H9 (cell line): ENCODE measurements at regions not wholly inside any gene's neighbourhood (a gene's known extent, or its start where the extent isn't known, plus 50 kb on each side); places are given as distances from the start of the nearest gene placed in this dataset.

Source experiments
- DNase-seq: peaks from one replicate; pipeline ENCODE4 v3.0.0-alpha.2; 2017
- H2AFZ ChIP-seq: one replicate; pipeline ENCODE4 v1.6.1; 2013; ENCODE audit warnings: mild to moderate bottlenecking, low read length, control low read depth, moderate library complexity
- H2AK5ac ChIP-seq: 2 replicates; pipeline ENCODE4 v1.6.1; 2013; ENCODE audit warnings: low read length, control low read depth, mixed read lengths; ENCODE audit not compliant: insufficient read length
- H2BK120ac ChIP-seq: one replicate; pipeline ENCODE4 v1.6.1; 2013; ENCODE audit warnings: low read depth, mild to moderate bottlenecking, low read length, control low read depth, inconsistent platforms; ENCODE audit not compliant: poor library complexity, severe bottlenecking
- H2BK12ac ChIP-seq: 2 replicates; pipeline ENCODE4 v1.6.1; 2013; ENCODE audit warnings: low read length, control low read depth, mixed read lengths, low read depth; ENCODE audit not compliant: insufficient read length
- H2BK15ac ChIP-seq: 2 replicates; pipeline ENCODE4 v1.6.1; 2013; ENCODE audit warnings: low read depth, low read length, control low read depth
- H2BK20ac ChIP-seq: one replicate; pipeline ENCODE4 v1.6.1; 2013; ENCODE audit warnings: low read depth, mild to moderate bottlenecking, low read length, control low read depth, inconsistent platforms; ENCODE audit not compliant: poor library complexity, severe bottlenecking
- H2BK5ac ChIP-seq: 2 replicates; pipeline ENCODE4 v1.6.1; 2013; ENCODE audit warnings: low read length, control low read depth, mixed read lengths; ENCODE audit not compliant: insufficient read length
- H3K14ac ChIP-seq: 2 replicates; pipeline ENCODE4 v1.6.1; 2013; ENCODE audit warnings: low read length, control low read depth; ENCODE audit not compliant: insufficient read depth
- H3K18ac ChIP-seq: 2 replicates; pipeline ENCODE4 v1.6.1; 2013; ENCODE audit warnings: low read depth, mild to moderate bottlenecking, mixed read lengths, low read length, control low read depth; ENCODE audit not compliant: insufficient read length
- H3K23ac ChIP-seq: 2 replicates; pipeline ENCODE4 v1.6.1; 2013; ENCODE audit warnings: low read length, control low read depth, mixed read lengths, low read depth; ENCODE audit not compliant: insufficient read length
- H3K23me2 ChIP-seq: 2 replicates; pipeline ENCODE4 v1.6.1; 2013; ENCODE audit warnings: low read depth, mild to moderate bottlenecking, mixed read lengths, low read length, control low read depth; ENCODE audit not compliant: insufficient read length, poor library complexity, severe bottlenecking
- H3K27ac ChIP-seq: 2 replicates; pipeline ENCODE4 v1.5.1; 2013; ENCODE audit warnings: low read length, control low read depth, mixed read lengths, low read depth; ENCODE audit not compliant: insufficient read length
- H3K27me3 ChIP-seq: 2 replicates; pipeline ENCODE4 v1.6.1; 2013; ENCODE audit warnings: low read length, control low read depth, inconsistent platforms; ENCODE audit not compliant: insufficient read depth
- H3K4ac ChIP-seq: 2 replicates; pipeline ENCODE4 v1.6.1; 2013; ENCODE audit warnings: low read depth, mild to moderate bottlenecking, control low read depth, inconsistent platforms, low read length, moderate library complexity
- H3K4me1 ChIP-seq: 2 replicates; pipeline ENCODE4 v1.6.1; 2013; ENCODE audit warnings: low read length, control low read depth, inconsistent platforms; ENCODE audit not compliant: insufficient read depth
- H3K4me2 ChIP-seq: 2 replicates; pipeline ENCODE4 v1.6.1; 2013; ENCODE audit warnings: low read length, control low read depth, mixed read lengths; ENCODE audit not compliant: insufficient read length, insufficient read depth
- H3K56ac ChIP-seq: 2 replicates; pipeline ENCODE4 v1.6.1; 2013; ENCODE audit warnings: low read depth, mild to moderate bottlenecking, mixed read lengths, low read length, control low read depth; ENCODE audit not compliant: insufficient read length
- H3K79me1 ChIP-seq: 2 replicates; pipeline ENCODE4 v1.6.1; 2013; ENCODE audit warnings: low read depth, mild to moderate bottlenecking, moderate library complexity, low read length, control low read depth, inconsistent platforms; ENCODE audit not compliant: insufficient read depth, poor library complexity, severe bottlenecking
- H3K79me2 ChIP-seq: 2 replicates; pipeline ENCODE4 v1.6.1; 2013; ENCODE audit warnings: low read length, control low read depth, inconsistent platforms; ENCODE audit not compliant: insufficient read depth
- H3K9ac ChIP-seq: 2 replicates; pipeline ENCODE4 v1.6.1; 2013; ENCODE audit warnings: low read length, control low read depth, mixed read lengths; ENCODE audit not compliant: insufficient read length; ENCODE audit errors: extremely low read depth
- H3K9me3 ChIP-seq: one replicate; pipeline ENCODE4 v1.6.1; 2013; ENCODE audit warnings: low read depth, low read length, inconsistent platforms; ENCODE audit not compliant: control insufficient read depth
- H3T11ph ChIP-seq: one replicate; pipeline ENCODE4 v1.6.1; 2013; ENCODE audit warnings: mild to moderate bottlenecking, low read length, control low read depth, inconsistent platforms
- H4K20me1 ChIP-seq: one replicate; pipeline ENCODE4 v1.6.1; 2013; ENCODE audit not compliant: control insufficient read depth, insufficient read length, insufficient read depth
- H4K5ac ChIP-seq: 2 replicates; pipeline ENCODE4 v1.6.1; 2013; ENCODE audit warnings: low read depth, mild to moderate bottlenecking, mixed read lengths, low read length, control low read depth; ENCODE audit not compliant: insufficient read length
- H4K8ac ChIP-seq: replicated peaks from 2 replicates; pipeline ENCODE4 v1.6.1; 2013; ENCODE audit warnings: low read length, control low read depth, mixed read lengths, low read depth; ENCODE audit not compliant: insufficient read length
- H4K91ac ChIP-seq: 2 replicates; pipeline ENCODE4 v1.6.1; 2013; ENCODE audit warnings: low read depth, mild to moderate bottlenecking, moderate library complexity, mixed read lengths, low read length, control low read depth; ENCODE audit not compliant: insufficient read length
- H3K27ac Mint-ChIP-seq, 3 experiments: 2 replicates in 2 of 3; 3 replicates in 1 of 3; pipeline ENCODE4 v1.8.0; 2020 to 2021; ENCODE audit warnings: mixed read lengths in 3 of 3, mild to moderate bottlenecking in 1 of 3, moderate library complexity in 1 of 3
- H3K27me3 Mint-ChIP-seq: 2 replicates; pipeline ENCODE4 v1.8.0; 2021; ENCODE audit warnings: low read depth, mild to moderate bottlenecking, moderate library complexity, mixed read lengths
- H3K36me3 Mint-ChIP-seq, 3 experiments: 2 replicates in 2 of 3; 3 replicates in 1 of 3; pipeline ENCODE4 v1.8.0; 2020 to 2021; ENCODE audit warnings: low read depth in 3 of 3, mixed read lengths in 3 of 3; ENCODE audit not compliant: insufficient read depth in 1 of 3
- H3K4me1 Mint-ChIP-seq, 2 experiments: 2 replicates each; pipeline ENCODE4 v1.8.0; 2020; ENCODE audit warnings: mixed read lengths in 2 of 2
- H3K4me3 Mint-ChIP-seq, 2 experiments: 2 replicates in 1 of 2; 3 replicates in 1 of 2; pipeline ENCODE4 v1.8.0; 2020 to 2021; ENCODE audit warnings: mild to moderate bottlenecking in 2 of 2, mixed read lengths in 2 of 2, moderate library complexity in 1 of 2
- H3K9me3 Mint-ChIP-seq, 2 experiments: 2 replicates in 1 of 2; 3 replicates in 1 of 2; pipeline ENCODE4 v1.8.0; 2020; ENCODE audit warnings: mild to moderate bottlenecking in 2 of 2, mixed read lengths in 2 of 2, moderate library complexity in 1 of 2
- CTCF ChIP-seq: fragments of 200-600 bp; sonication (generic); conservative IDR thresholded peaks from 3 replicates; pipeline ENCODE4 v1.8.0; 2021; ENCODE audit warnings: antibody characterized with exemption, mild to moderate bottlenecking

DNA sequence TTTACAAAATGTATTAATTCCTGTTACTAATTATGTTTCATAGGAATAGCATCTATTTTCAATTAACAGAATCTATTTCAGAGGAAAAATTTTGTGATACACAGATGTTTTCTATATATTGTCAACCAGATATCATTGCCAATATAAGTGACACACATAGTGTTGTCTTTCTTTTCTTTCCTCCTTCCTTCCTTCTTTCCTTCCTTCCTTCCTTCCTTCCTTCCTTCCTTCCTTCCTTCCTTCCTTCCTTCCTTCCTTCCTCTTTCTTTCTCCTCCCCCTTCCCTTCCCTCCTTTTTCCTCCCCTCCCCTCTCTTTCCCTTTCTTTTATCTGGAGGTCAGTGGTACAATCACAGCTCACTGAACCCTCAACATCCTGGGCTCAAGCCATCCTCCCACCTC lies 146.5 kb upstream of the DSEL start:
- no peak overlapping the region for H3K27ac Mint-ChIP-seq
- Histone ChIP-seq H3K27me3 (no peaks in the 10 kb centered on the region), H3K18ac (no peak overlapping the region), H3K4ac (no peak overlapping the region), H3K4me1 (no peaks in the 10 kb centered on the region), H2AFZ (no peak overlapping the region), H3K14ac (no peak overlapping the region), H4K91ac (no peak overlapping the region), H4K8ac (no peak overlapping the region), H3T11ph (no peak overlapping the region), H3K79me1 (no peaks in the 10 kb centered on the region), H3K23me2 (no peaks in the 10 kb centered on the region), H3K4me2 (no peak overlapping the region), H2BK12ac (no peak overlapping the region), H3K79me2 (no peaks in the 10 kb centered on the region), H3K9ac (no peak overlapping the region), H3K27ac (no peak overlapping the region), H3K23ac (no peak overlapping the region), H2AK5ac (no peak overlapping the region), H4K20me1 (no peaks in the 10 kb centered on the region), H3K9me3 (no peaks in the 10 kb centered on the region), H4K5ac (no peak overlapping the region), H2BK15ac (no peak overlapping the region), H2BK20ac (no peak overlapping the region), H2BK5ac (no peak overlapping the region), H2BK120ac (no peak overlapping the region), H3K56ac (no peak overlapping the region)
- H3K4me1 Mint-ChIP-seq, result peaks cover 9 to 10% of the 10 kb centered on the region in 2 experiments; a peak in 3 of 4 replicates
- no peak overlapping the region for H3K4me3 Mint-ChIP-seq
- H3K27me3 Mint-ChIP-seq, result no peaks in the 10 kb centered on the region; the same call in 1 of the 2 replicates
- TF ChIP-seq CTCF, result no peak
- H3K9me3 Mint-ChIP-seq, result no peaks in the 10 kb centered on the region
- no peak for DNase-seq
- no peaks in the 10 kb centered on the region for H3K36me3 Mint-ChIP-seq
